ENCODE measurements at regions not wholly inside any gene's neighbourhood (a gene's known extent, or its start where the extent isn't known, plus 50 kb on each side); places are given as distances from the start of the nearest gene placed in this dataset.

GRCh38 chr2:53268086-53268485 lies 499.5 kb upstream of the CHAC2 start:
- no peak for TF ChIP-seq CTCF (IDR thresholded peaks at IDR 0.05)
- TF ChIP-seq EP300 (IDR thresholded peaks at IDR 0.05): no peak
- no peak for TF ChIP-seq POLR2A (IDR thresholded peaks at IDR 0.05)
